WTC11 (cell line): ENCODE measurements at regions not wholly inside any gene's neighbourhood (a gene's known extent, or its start where the extent isn't known, plus 50 kb on each side); places are given as distances from the start of the nearest gene placed in this dataset.

Experiments
- ATAC-seq: fragments of 200-7000 bp; cut with Tn5 transposase; 2 replicates; pipeline ENCODE4 v1.10.0; 2021; ENCODE audit warnings: mild to moderate bottlenecking, moderate library complexity
- CTCF ChIA-PET: fragments of 300-600 bp; sonication (Branson Sonifier 250); formaldehyde crosslinking; loops from one replicate; lab custom pipeline; 2021; ENCODE audit warnings: antibody characterized with exemption; lab: Charles Lee
- POLR2A ChIA-PET: fragments of 350-600 bp; sonication (Branson Sonifier 250); formaldehyde crosslinking; loops from one replicate; lab custom pipeline; 2021; ENCODE audit warnings: antibody characterized with exemption; lab: Charles Lee
- DNase-seq: peaks from one replicate; pipeline ENCODE4 v3.0.0; 2021; ENCODE audit warnings: low spot score
- H3K27ac Mint-ChIP-seq: 2 replicates; pipeline ENCODE4 v1.8.0; 2021; ENCODE audit warnings: mixed read lengths
- H3K27me3 Mint-ChIP-seq: 2 replicates; pipeline ENCODE4 v1.8.0; 2021; ENCODE audit warnings: low read depth, mild to moderate bottlenecking, moderate library complexity, mixed read lengths
- H3K36me3 Mint-ChIP-seq: 2 replicates; pipeline ENCODE4 v1.8.0; 2021; ENCODE audit warnings: mixed read lengths
- H3K4me1 Mint-ChIP-seq: 2 replicates; pipeline ENCODE4 v1.8.0; 2022; ENCODE audit warnings: mixed read lengths
- H3K4me3 Mint-ChIP-seq: 2 replicates; pipeline ENCODE4 v1.8.0; 2021; ENCODE audit warnings: mild to moderate bottlenecking, moderate library complexity, mixed read lengths
- H3K9me3 Mint-ChIP-seq: 2 replicates; pipeline ENCODE4 v1.8.0; 2021; ENCODE audit warnings: mixed read lengths
- ATF3 ChIP-seq: sonication (generic); formaldehyde crosslinking; conservative IDR thresholded peaks from 2 replicates; pipeline ENCODE4 v1.8.1; 2022; ENCODE audit warnings: mild to moderate bottlenecking, missing genetic modification reagents
- ATF6 ChIP-seq: sonication (generic); formaldehyde crosslinking; IDR thresholded peaks from 2 replicates; pipeline ENCODE4 v1.8.1; 2023; ENCODE audit warnings: mild to moderate bottlenecking, missing genetic modification reagents
- E2F4 ChIP-seq: sonication (generic); formaldehyde crosslinking; IDR thresholded peaks from 2 replicates; pipeline ENCODE4 v1.8.1; 2022; ENCODE audit warnings: low read depth, mild to moderate bottlenecking, moderate library complexity, missing genetic modification reagents, borderline replicate concordance
- ELF4 ChIP-seq: sonication (generic); formaldehyde crosslinking; IDR thresholded peaks from 2 replicates; pipeline ENCODE4 v1.8.1; 2022; ENCODE audit warnings: low read depth, mild to moderate bottlenecking, moderate library complexity, missing genetic modification reagents
- HMGXB4 ChIP-seq: sonication (generic); formaldehyde crosslinking; IDR thresholded peaks from 2 replicates; pipeline ENCODE4 v1.8.1; 2023; ENCODE audit warnings: mild to moderate bottlenecking, moderate library complexity, missing genetic modification reagents
- IRF2 ChIP-seq: sonication (generic); formaldehyde crosslinking; IDR thresholded peaks from 2 replicates; pipeline ENCODE4 v1.8.0; 2022; ENCODE audit warnings: low read depth, missing genetic modification reagents, borderline replicate concordance
- JUN ChIP-seq: sonication (generic); formaldehyde crosslinking; IDR thresholded peaks from 2 replicates; pipeline ENCODE4 v1.8.0; 2023; ENCODE audit warnings: mild to moderate bottlenecking, missing genetic modification reagents
- MLX ChIP-seq: sonication (generic); formaldehyde crosslinking; IDR thresholded peaks from 2 replicates; pipeline ENCODE4 v1.8.1; 2023; ENCODE audit warnings: mild to moderate bottlenecking, missing genetic modification reagents, moderate library complexity
- NFATC4 ChIP-seq: fragments of 250-450 bp; sonication (Bioruptor Pico); IDR thresholded peaks from 2 replicates; pipeline ENCODE4 v1.9.0; 2021; ENCODE audit warnings: mild to moderate bottlenecking
- NR2C2 ChIP-seq: sonication (generic); formaldehyde crosslinking; IDR thresholded peaks from 2 replicates; pipeline ENCODE4 v1.8.0; 2022; ENCODE audit warnings: mild to moderate bottlenecking, missing genetic modification reagents
- PREB ChIP-seq: sonication (generic); formaldehyde crosslinking; IDR thresholded peaks from 2 replicates; pipeline ENCODE4 v1.8.1; 2022; ENCODE audit warnings: mild to moderate bottlenecking, missing genetic modification reagents, moderate library complexity, borderline replicate concordance
- SP1 ChIP-seq: sonication (generic); formaldehyde crosslinking; conservative IDR thresholded peaks from 2 replicates; pipeline ENCODE4 v1.8.1; 2022; ENCODE audit warnings: missing genetic modification reagents
- STAT6 ChIP-seq: sonication (generic); formaldehyde crosslinking; conservative IDR thresholded peaks from 2 replicates; pipeline ENCODE4 v1.8.1; 2023; ENCODE audit warnings: mild to moderate bottlenecking, low read depth, missing genetic modification reagents, moderate library complexity
- TEAD1 ChIP-seq: sonication (generic); formaldehyde crosslinking; IDR thresholded peaks from 2 replicates; pipeline ENCODE4 v1.8.0; 2022; ENCODE audit warnings: mild to moderate bottlenecking, missing genetic modification reagents
- USF2 ChIP-seq: sonication (generic); formaldehyde crosslinking; IDR thresholded peaks from 2 replicates; pipeline ENCODE4 v1.8.1; 2023; ENCODE audit warnings: mild to moderate bottlenecking, missing genetic modification reagents, moderate library complexity
- ZBTB43 ChIP-seq: sonication (generic); formaldehyde crosslinking; IDR thresholded peaks from 2 replicates; pipeline ENCODE4 v1.8.1; 2023; ENCODE audit warnings: mild to moderate bottlenecking, missing genetic modification reagents
- ZNF138 ChIP-seq: sonication (generic); formaldehyde crosslinking; conservative IDR thresholded peaks from 2 replicates; pipeline ENCODE4 v1.8.1; 2022; ENCODE audit warnings: mild to moderate bottlenecking, moderate library complexity, missing genetic modification reagents
- ZNF317 ChIP-seq: sonication (generic); formaldehyde crosslinking; IDR thresholded peaks from 2 replicates; pipeline ENCODE4 v1.8.1; 2023; ENCODE audit warnings: low read depth, mild to moderate bottlenecking, moderate library complexity, missing genetic modification reagents, borderline replicate concordance
- ZNF512 ChIP-seq: sonication (generic); formaldehyde crosslinking; IDR thresholded peaks from 2 replicates; pipeline ENCODE4 v1.8.1; 2022; ENCODE audit warnings: missing genetic modification reagents, borderline replicate concordance
- ZNF671 ChIP-seq: fragments of 250-450 bp; sonication (Bioruptor Pico); IDR thresholded peaks from 2 replicates; pipeline ENCODE4 v1.8.0; 2021; ENCODE audit warnings: mild to moderate bottlenecking
- TF ChIP-seq, protein P1 (sequence below): fragments of 250-450 bp; sonication (Bioruptor Pico); IDR thresholded peaks from 2 replicates; pipeline ENCODE4 v1.9.0; 2021; ENCODE audit warnings: mild to moderate bottlenecking

DNA sequence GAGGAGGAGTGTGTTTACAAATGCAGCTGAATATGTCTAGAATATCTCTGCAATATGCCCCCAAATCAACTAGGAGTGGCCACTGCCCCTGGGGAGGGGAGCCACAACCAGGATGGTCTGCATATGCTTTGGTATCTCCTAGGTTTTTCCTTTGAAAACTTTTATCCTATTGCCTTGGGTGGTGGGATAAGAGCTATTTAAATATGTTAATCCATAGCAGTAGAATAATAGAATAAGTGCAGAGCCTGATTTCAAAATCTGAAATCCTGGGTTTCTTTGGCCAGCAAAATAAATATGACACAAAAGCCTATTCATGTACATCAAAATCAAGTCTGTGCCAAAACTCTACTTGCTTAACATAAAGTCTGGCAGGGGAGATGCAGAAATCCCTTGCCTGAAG is 79.6 kb upstream of the FGFR2 start (continued):
- TF ChIP-seq PREB (CRISPR knock-in tag) (no peak), NR2C2 (no peak), MLX (CRISPR knock-in tag) (no peak), ZNF317 (CRISPR knock-in tag) (no peak), IRF2 (no peak), TEAD1 (CRISPR knock-in tag) (no peak), ZNF138 (CRISPR knock-in tag) (no peak), ZBTB43 (CRISPR knock-in tag) (no peak), ELF4 (CRISPR knock-in tag) (no peak)
- TF ChIP-seq, protein P1, sequence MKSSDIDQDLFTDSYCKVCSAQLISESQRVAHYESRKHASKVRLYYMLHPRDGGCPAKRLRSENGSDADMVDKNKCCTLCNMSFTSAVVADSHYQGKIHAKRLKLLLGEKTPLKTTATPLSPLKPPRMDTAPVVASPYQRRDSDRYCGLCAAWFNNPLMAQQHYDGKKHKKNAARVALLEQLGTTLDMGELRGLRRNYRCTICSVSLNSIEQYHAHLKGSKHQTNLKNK = no peak

- Mint-ChIP-seq H3K4me3 (no peak overlapping the region), H3K36me3 (peaks cover 24% of the 10 kb centered on the region)
- CTCF ChIA-PET = interaction anchor here (2.7 kb wide), 1 partner anchor 12 kb away, joined by 8 read pairs; no protein-coding TSS in a partner anchor
- no peak for ATAC-seq
- TF ChIP-seq USF2 (CRISPR knock-in tag) (no peak), ZNF671 (CRISPR knock-in tag) (no peak), HMGXB4 (no peak), ATF6 (CRISPR knock-in tag) (no peak), NFATC4 (CRISPR knock-in tag) (no peak), ATF3 (CRISPR knock-in tag) (no peak), SP1 (CRISPR knock-in tag) (no peak), STAT6 (CRISPR knock-in tag) (no peak), ZNF317 (CRISPR knock-in tag) (no peak), ZNF512 (CRISPR knock-in tag) (no peak), E2F4 (CRISPR knock-in tag) (no peak), JUN (CRISPR knock-in tag) (no peak)
- TF ChIP-seq, protein P1 = no peak
- TF ChIP-seq, all 79 proteins: peak for 0
- no peak overlapping the region for H3K27ac Mint-ChIP-seq
- POLR2A ChIA-PET = no interaction called here
- no peaks in the 10 kb centered on the region; the same call in 1 of the 2 replicates for H3K27me3 Mint-ChIP-seq
- peaks cover 5% of the 10 kb centered on the region for H3K4me1 Mint-ChIP-seq
- H3K9me3 Mint-ChIP-seq = peaks cover 33% of the 10 kb centered on the region
- no peak for DNase-seq
Observed at GRCh38 chr10:121675344-121675743, 77.1 kb upstream of the FGFR2 start.
